ENCODE measurements at regions not wholly inside any gene's neighbourhood (a gene's known extent, or its start where the extent isn't known, plus 50 kb on each side); places are given as distances from the start of the nearest gene placed in this dataset.

- no peak overlapping the region for H3K4me2 ChIP-seq (replicated peaks; ENCODE audit: low read depth, low read length, poor library complexity, severe bottlenecking)
- no peaks in the 10 kb centered on the region for H3K79me2 ChIP-seq (ENCODE audit: control insufficient read depth, insufficient read depth, low read length)
- no CpG with 5 or more reads among the region's 2 CpGs for WGBS (ENCODE audit: insufficient coverage)
- CTCF ChIA-PET = no interaction called here
- no peaks in the 10 kb centered on the region for H3K9me3 Mint-ChIP-seq (ENCODE audit: insufficient read depth)
- no peak overlapping the region for H3K4me3 ChIP-seq (ENCODE audit: control extremely low read depth in 1 of 5, extremely low read depth in 1 of 5, insufficient read depth in 1 of 5, low read depth in 2 of 5, low read length in 4 of 5)
- no peaks in the 10 kb centered on the region for H3K36me3 ChIP-seq (replicated peaks in 1 of 2; ENCODE audit: control extremely low read depth in 1 of 2, control insufficient read depth in 1 of 2, extremely low read depth in 1 of 2, insufficient read depth in 2 of 2, low read length in 1 of 2)
- H3K27me3 Mint-ChIP-seq = no peaks in the 10 kb centered on the region
- ATAC-seq (ENCODE audit: low read depth) (no peak), DNase-seq (no peak)
- no peaks in the 10 kb centered on the region for H3K27me3 ChIP-seq (replicated peaks in 1 of 4; ENCODE audit: control extremely low read depth in 1 of 4, control insufficient read depth in 3 of 4, insufficient read depth in 4 of 4, low read length in 3 of 4)
- H3K9ac ChIP-seq (ENCODE audit: low read length) = no peak overlapping the region
- no peak overlapping the region for H2AFZ ChIP-seq (ENCODE audit: insufficient read depth, low read depth, low read length, poor library complexity, severe bottlenecking)
- H4K20me1 ChIP-seq (ENCODE audit: control insufficient read depth, insufficient read depth, low read length, poor library complexity, severe bottlenecking) = no peaks in the 10 kb centered on the region
- H3K4me1 ChIP-seq (ENCODE audit: control insufficient read depth in 2 of 2, insufficient read depth in 2 of 2, low read length in 2 of 2) = no peaks in the 10 kb centered on the region
- H3K27ac Mint-ChIP-seq = no peak overlapping the region
- intact Hi-C loops (cut with micrococcal nuclease) = no loop called here
- POLR2A ChIA-PET = no interaction called here
- H3K4me1 Mint-ChIP-seq = no peaks in the 10 kb centered on the region
- no peaks in the 10 kb centered on the region for H3K9me3 ChIP-seq (ENCODE audit: control extremely low read depth in 1 of 3, control insufficient read depth in 2 of 3, insufficient read depth in 1 of 3, low read length in 2 of 3)
- TF ChIP-seq CTCF (IDR thresholded peaks at IDR 0.05) = no peak
- no peak for TF ChIP-seq EZH2 (IDR thresholded peaks at IDR 0.05; ENCODE audit: borderline replicate concordance, insufficient read depth, low read depth, low read length, poor library complexity, severe bottlenecking)
- no peak overlapping the region for H3K4me3 Mint-ChIP-seq
- H3K27ac ChIP-seq (ENCODE audit: low read length in 2 of 2) = no peak overlapping the region
These were observed 128.0 kb downstream of the HGF start for GRCh38 chr7:81641873-81642272.

- no peaks in the 10 kb centered on the region for H3K9me3 Mint-ChIP-seq (ENCODE audit: insufficient read depth)
- no peak overlapping the region for H3K27ac Mint-ChIP-seq
- CTCF ChIA-PET = no interaction called here
- no peak overlapping the region for H3K4me3 Mint-ChIP-seq
- no peak overlapping the region for H3K27ac ChIP-seq (ENCODE audit: low read length in 2 of 2)
- POLR2A ChIA-PET = no interaction called here
- H3K79me2 ChIP-seq (ENCODE audit: control insufficient read depth, insufficient read depth, low read length) = no peaks in the 10 kb centered on the region
- H2AFZ ChIP-seq (ENCODE audit: insufficient read depth, low read depth, low read length, poor library complexity, severe bottlenecking) = no peak overlapping the region
- no CpG with 5 or more reads among the region's 5 CpGs for WGBS (ENCODE audit: insufficient coverage)
- H3K36me3 ChIP-seq (replicated peaks in 1 of 2; ENCODE audit: control extremely low read depth in 1 of 2, control insufficient read depth in 1 of 2, extremely low read depth in 1 of 2, insufficient read depth in 2 of 2, low read length in 1 of 2) = no peaks in the 10 kb centered on the region
- no peak for ATAC-seq (ENCODE audit: low read depth)
- no peak overlapping the region for H3K4me2 ChIP-seq (replicated peaks; ENCODE audit: low read depth, low read length, poor library complexity, severe bottlenecking)
- no peak overlapping the region for H3K4me3 ChIP-seq (ENCODE audit: control extremely low read depth in 1 of 5, extremely low read depth in 1 of 5, insufficient read depth in 1 of 5, low read depth in 2 of 5, low read length in 4 of 5)
- no peaks in the 10 kb centered on the region for H4K20me1 ChIP-seq (ENCODE audit: control insufficient read depth, insufficient read depth, low read length, poor library complexity, severe bottlenecking)
- intact Hi-C loops (cut with micrococcal nuclease) = no loop called here
- no peaks in the 10 kb centered on the region for H3K27me3 Mint-ChIP-seq
- H3K4me1 ChIP-seq (ENCODE audit: control insufficient read depth in 2 of 2, insufficient read depth in 2 of 2, low read length in 2 of 2) = no peaks in the 10 kb centered on the region
- no peaks in the 10 kb centered on the region for H3K9me3 ChIP-seq (ENCODE audit: control extremely low read depth in 1 of 3, control insufficient read depth in 2 of 3, insufficient read depth in 1 of 3, low read length in 2 of 3)
- TF ChIP-seq EZH2 (IDR thresholded peaks at IDR 0.05; ENCODE audit: borderline replicate concordance, insufficient read depth, low read depth, low read length, poor library complexity, severe bottlenecking) = no peak
- no peak for TF ChIP-seq CTCF (IDR thresholded peaks at IDR 0.05)
- H3K9ac ChIP-seq (ENCODE audit: low read length) = no peak overlapping the region
- no peak for DNase-seq
- H3K27me3 ChIP-seq (replicated peaks in 1 of 4; ENCODE audit: control extremely low read depth in 1 of 4, control insufficient read depth in 3 of 4, insufficient read depth in 4 of 4, low read length in 3 of 4) = no peaks in the 10 kb centered on the region
- H3K4me1 Mint-ChIP-seq = no peaks in the 10 kb centered on the region
These were observed 131.6 kb downstream of the HGF start for GRCh38 chr7:81638198-81638597.

All from B cell (primary cell).